WERI-Rb-1 (cell line): ENCODE measurements at regions not wholly inside any gene's neighbourhood (a gene's known extent, or its start where the extent isn't known, plus 50 kb on each side); places are given as distances from the start of the nearest gene placed in this dataset.

ENCODE experiments used
- DNase-seq: peaks from one replicate; pipeline ENCODE4 v3.0.0-alpha.2; 2020
- H3K27ac ChIP-seq: fragments of 250-450 bp; sonication (Bioruptor Pico); 2 replicates; pipeline ENCODE4 v1.5.1; 2020; ENCODE audit warnings: mild to moderate bottlenecking, moderate library complexity
- H3K27me3 ChIP-seq: fragments of 250-450 bp; sonication (Bioruptor Pico); 2 replicates; pipeline ENCODE4 v1.5.1; 2021; ENCODE audit warnings: mild to moderate bottlenecking, low read depth, moderate library complexity; ENCODE audit not compliant: insufficient read depth, severe bottlenecking
- H3K36me3 ChIP-seq: fragments of 250-450 bp; sonication (Bioruptor Pico); 2 replicates; pipeline ENCODE4 v1.5.1; 2020; ENCODE audit warnings: mild to moderate bottlenecking, moderate library complexity
- H3K4me3 ChIP-seq: 2 replicates; pipeline ENCODE4 v1.5.1; 2011; ENCODE audit warnings: low read depth, mild to moderate bottlenecking, control low read depth, low read length
- H3K9me3 ChIP-seq: fragments of 250-450 bp; sonication (Bioruptor Pico); 2 replicates; pipeline ENCODE4 v1.5.1; 2021; ENCODE audit warnings: mild to moderate bottlenecking, moderate library complexity; ENCODE audit not compliant: severe bottlenecking
- TF ChIP-seq, protein P1 (sequence below): IDR thresholded peaks from 2 replicates; pipeline ENCODE4 v1.5.1; 2011; ENCODE audit warnings: low read depth, mild to moderate bottlenecking, control low read depth, inconsistent platforms, low read length

- H3K27me3 ChIP-seq = peaks cover 44% of the 10 kb centered on the region
- no peak overlapping the region for H3K4me3 ChIP-seq
- H3K27ac ChIP-seq = no peak overlapping the region
- H3K9me3 ChIP-seq = no peaks in the 10 kb centered on the region
- no peaks in the 10 kb centered on the region for H3K36me3 ChIP-seq
- TF ChIP-seq, protein P1, sequence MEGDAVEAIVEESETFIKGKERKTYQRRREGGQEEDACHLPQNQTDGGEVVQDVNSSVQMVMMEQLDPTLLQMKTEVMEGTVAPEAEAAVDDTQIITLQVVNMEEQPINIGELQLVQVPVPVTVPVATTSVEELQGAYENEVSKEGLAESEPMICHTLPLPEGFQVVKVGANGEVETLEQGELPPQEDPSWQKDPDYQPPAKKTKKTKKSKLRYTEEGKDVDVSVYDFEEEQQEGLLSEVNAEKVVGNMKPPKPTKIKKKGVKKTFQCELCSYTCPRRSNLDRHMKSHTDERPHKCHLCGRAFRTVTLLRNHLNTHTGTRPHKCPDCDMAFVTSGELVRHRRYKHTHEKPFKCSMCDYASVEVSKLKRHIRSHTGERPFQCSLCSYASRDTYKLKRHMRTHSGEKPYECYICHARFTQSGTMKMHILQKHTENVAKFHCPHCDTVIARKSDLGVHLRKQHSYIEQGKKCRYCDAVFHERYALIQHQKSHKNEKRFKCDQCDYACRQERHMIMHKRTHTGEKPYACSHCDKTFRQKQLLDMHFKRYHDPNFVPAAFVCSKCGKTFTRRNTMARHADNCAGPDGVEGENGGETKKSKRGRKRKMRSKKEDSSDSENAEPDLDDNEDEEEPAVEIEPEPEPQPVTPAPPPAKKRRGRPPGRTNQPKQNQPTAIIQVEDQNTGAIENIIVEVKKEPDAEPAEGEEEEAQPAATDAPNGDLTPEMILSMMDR = no peak
- no peak for DNase-seq
Measured at GRCh38 chr14:53452005-53452673, 299.0 kb upstream of the DDHD1 start.

DNA sequence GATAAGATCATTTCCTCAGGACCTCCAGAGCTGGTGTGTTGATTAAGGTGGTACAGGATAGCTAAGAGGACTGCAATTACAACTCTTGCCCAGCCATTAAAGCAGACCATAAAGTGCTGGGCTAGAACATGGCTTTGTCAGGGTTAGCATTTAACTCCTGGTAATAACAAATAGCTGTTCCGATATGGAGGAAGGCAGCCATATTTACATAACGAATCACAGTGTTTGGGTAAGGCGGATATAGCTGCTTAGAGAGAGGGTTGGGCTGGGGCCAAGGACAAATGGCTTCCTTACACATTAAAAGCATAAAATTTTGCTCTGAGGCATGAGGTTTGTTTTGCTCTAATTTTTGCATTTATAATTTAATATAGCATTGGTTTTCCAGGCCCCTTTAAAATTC is 297.7 kb upstream of the DDHD1 start:
- TF ChIP-seq, protein P1 = no peak
- Histone ChIP-seq H3K36me3 (no peaks in the 10 kb centered on the region), H3K4me3 (no peak overlapping the region), H3K27me3 (peaks cover 50% of the 10 kb centered on the region), H3K9me3 (no peaks in the 10 kb centered on the region), H3K27ac (no peak overlapping the region)
- DNase-seq = no peak

GRCh38 chr14:53448682-53449081 is 295.6 kb upstream of the DDHD1 start:
- H3K27ac ChIP-seq = no peak overlapping the region
- peaks cover 43% of the 10 kb centered on the region for H3K27me3 ChIP-seq
- H3K4me3 ChIP-seq = no peak overlapping the region
- no peaks in the 10 kb centered on the region for H3K36me3 ChIP-seq
- no peak for DNase-seq
- TF ChIP-seq, protein P1 = no peak
- H3K9me3 ChIP-seq = no peaks in the 10 kb centered on the region

DNA sequence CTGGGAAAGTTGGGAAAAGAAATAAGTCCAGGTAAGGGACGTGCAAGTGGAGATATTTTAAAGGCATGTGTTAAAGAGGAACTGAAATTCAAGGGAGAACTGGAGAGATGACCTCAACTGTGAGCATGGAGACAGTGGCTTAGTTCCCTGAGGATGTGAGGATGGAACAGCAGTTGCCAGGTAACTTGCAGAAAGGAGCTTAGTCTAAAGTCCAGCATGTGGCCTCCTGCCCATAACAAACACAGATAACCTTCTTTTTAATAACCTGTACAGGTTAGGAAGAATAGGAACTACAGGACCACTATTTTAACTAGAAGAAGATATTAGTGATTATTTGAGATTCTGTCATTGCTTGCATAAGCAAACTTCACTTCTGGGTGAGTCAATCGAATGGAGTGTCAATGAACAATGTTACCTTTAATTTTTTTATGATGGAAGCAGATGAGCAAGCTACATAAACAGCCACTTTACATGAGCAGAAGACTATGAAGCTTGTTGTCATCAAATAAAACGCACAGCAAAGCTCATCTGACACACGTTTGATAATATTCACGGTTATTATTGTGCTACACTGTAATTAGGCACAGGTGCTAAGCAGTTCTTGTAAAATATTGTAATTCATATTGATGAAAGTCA is 291.7 kb upstream of the DDHD1 start:
- no peak for DNase-seq
- H3K27me3 ChIP-seq = peaks cover 49% of the 10 kb centered on the region
- TF ChIP-seq, protein P1 = no peak
- H3K27ac ChIP-seq = no peak overlapping the region
- H3K4me3 ChIP-seq = no peak overlapping the region
- no peaks in the 10 kb centered on the region for H3K9me3 ChIP-seq
- no peaks in the 10 kb centered on the region for H3K36me3 ChIP-seq

DNA sequence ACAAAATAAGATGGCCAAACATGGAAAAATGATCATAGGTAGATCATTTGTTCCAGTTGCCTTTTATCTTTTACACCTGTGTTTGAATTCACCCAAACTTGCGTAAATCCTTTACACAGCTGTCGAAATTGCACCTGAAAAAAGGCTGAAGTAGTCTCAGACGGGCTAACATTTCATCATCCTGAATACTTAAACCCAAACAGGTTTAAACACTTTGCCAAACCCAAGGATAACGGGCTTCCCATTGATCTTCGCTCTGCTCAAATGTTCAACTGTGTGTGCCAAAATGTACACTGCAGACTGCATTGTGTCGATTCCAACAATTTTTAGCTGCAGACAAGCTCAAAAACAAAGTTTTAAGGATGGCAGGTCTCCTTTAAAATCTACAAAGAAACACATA is 288.7 kb upstream of the DDHD1 start:
- H3K36me3 ChIP-seq = no peaks in the 10 kb centered on the region
- DNase-seq = no peak
- TF ChIP-seq, protein P1 = no peak
- H3K27me3 ChIP-seq = peaks cover 46% of the 10 kb centered on the region
- H3K27ac ChIP-seq = no peak overlapping the region
- no peaks in the 10 kb centered on the region for H3K9me3 ChIP-seq
- no peak overlapping the region for H3K4me3 ChIP-seq
